Neuronal stem cell (in vitro differentiated cells): ENCODE measurements at regions not wholly inside any gene's neighbourhood (a gene's known extent, or its start where the extent isn't known, plus 50 kb on each side); places are given as distances from the start of the nearest gene placed in this dataset.
"Not testable (repeated sequence)": the region's sequence is repeated elsewhere in the genome, so short reads cannot be mapped to it uniquely, and the experiment has no call there.

Experiments
- DNase-seq: peaks from one replicate; pipeline ENCODE4 v3.0.0-alpha.2; 2013; ENCODE audit warnings: low spot score
- H2AFZ ChIP-seq: one replicate; pipeline ENCODE4 v1.6.1; 2013; ENCODE audit warnings: mild to moderate bottlenecking, low read length, inconsistent platforms
- H2AK5ac ChIP-seq: 2 replicates; pipeline ENCODE4 v1.6.1; 2013; ENCODE audit warnings: low read depth, mild to moderate bottlenecking, inconsistent platforms, low read length, moderate library complexity, mixed read lengths
- H2BK120ac ChIP-seq: 2 replicates; pipeline ENCODE4 v1.6.1; 2013; ENCODE audit warnings: low read depth, mild to moderate bottlenecking, inconsistent platforms, low read length, moderate library complexity, mixed read lengths
- H2BK12ac ChIP-seq: one replicate; pipeline ENCODE4 v1.6.1; 2013; ENCODE audit warnings: low read length, inconsistent platforms
- H2BK15ac ChIP-seq: 2 replicates; pipeline ENCODE4 v1.6.1; 2013; ENCODE audit warnings: mild to moderate bottlenecking, low read length, inconsistent platforms, mixed read lengths
- H2BK5ac ChIP-seq: one replicate; pipeline ENCODE4 v1.6.1; 2013; ENCODE audit warnings: inconsistent platforms, mild to moderate bottlenecking, low read length, moderate library complexity
- H3K14ac ChIP-seq: one replicate; pipeline ENCODE4 v1.6.1; 2013; ENCODE audit warnings: low read length, inconsistent platforms
- H3K18ac ChIP-seq: 2 replicates; pipeline ENCODE4 v1.6.1; 2013; ENCODE audit warnings: low read length, inconsistent platforms
- H3K23ac ChIP-seq: 2 replicates; pipeline ENCODE4 v1.6.1; 2013; ENCODE audit warnings: low read depth, mild to moderate bottlenecking, mixed read lengths, low read length, inconsistent platforms; ENCODE audit not compliant: poor library complexity
- H3K27ac ChIP-seq: replicated peaks from 3 replicates; pipeline ENCODE4 v1.5.1; 2013; ENCODE audit warnings: low read length, inconsistent platforms
- H3K27me3 ChIP-seq, 3 experiments: 2 replicates each; pipeline ENCODE4 v1.6.1; 2013; ENCODE audit warnings: low read length in 3 of 3, mild to moderate bottlenecking in 2 of 3, inconsistent platforms in 1 of 3, low read depth in 1 of 3, mixed read lengths in 1 of 3, moderate library complexity in 1 of 3; ENCODE audit not compliant: control insufficient read depth in 3 of 3, insufficient read depth in 3 of 3
- H3K36me3 ChIP-seq, 2 donors: replicated peaks in 1 of 2; 2 replicates each; pipeline ENCODE4 v1.6.1; 2013; ENCODE audit warnings: low read length in 2 of 2; ENCODE audit not compliant: control insufficient read depth in 2 of 2, insufficient read depth in 2 of 2
- H3K4ac ChIP-seq: 2 replicates; pipeline ENCODE4 v1.6.1; 2013; ENCODE audit warnings: inconsistent platforms, mild to moderate bottlenecking, low read length, moderate library complexity
- H3K4me1 ChIP-seq, 2 donors: 1 replicate in 1 of 2; 2 replicates in 1 of 2; pipeline ENCODE4 v1.6.1; 2013; ENCODE audit warnings: low read length in 2 of 2, low read depth in 1 of 2; ENCODE audit not compliant: control insufficient read depth in 2 of 2, insufficient read depth in 1 of 2
- H3K4me2 ChIP-seq: one replicate; pipeline ENCODE4 v1.6.1; 2013; ENCODE audit warnings: mild to moderate bottlenecking, low read length, inconsistent platforms; ENCODE audit not compliant: insufficient read depth, poor library complexity, severe bottlenecking
- H3K4me3 ChIP-seq, 2 donors: 2 replicates each; pipeline ENCODE4 v1.5.1; 2013; ENCODE audit warnings: low read length in 2 of 2, mild to moderate bottlenecking in 2 of 2, inconsistent platforms in 1 of 2, moderate library complexity in 1 of 2
- H3K79me1 ChIP-seq: one replicate; pipeline ENCODE4 v1.6.1; 2013; ENCODE audit warnings: low read depth, mild to moderate bottlenecking, inconsistent platforms, low read length, moderate library complexity
- H3K9ac ChIP-seq: one replicate; pipeline ENCODE4 v1.6.1; 2013; ENCODE audit warnings: mild to moderate bottlenecking, low read depth, low read length, inconsistent platforms; ENCODE audit not compliant: poor library complexity
- H3K9me3 ChIP-seq, 2 donors: replicated peaks in 1 of 2; 2 replicates each; pipeline versions ENCODE3 to v1.6.1; 2013; ENCODE audit warnings: low read length in 2 of 2, mild to moderate bottlenecking in 2 of 2, inconsistent platforms in 1 of 2, low read depth in 1 of 2, mixed read lengths in 1 of 2, moderate library complexity in 1 of 2; ENCODE audit not compliant: control insufficient read depth in 2 of 2, insufficient read depth in 1 of 2
- H4K8ac ChIP-seq: one replicate; pipeline ENCODE4 v1.6.1; 2013; ENCODE audit warnings: low read depth, mild to moderate bottlenecking, inconsistent platforms, low read length, moderate library complexity
- H4K91ac ChIP-seq: one replicate; pipeline ENCODE4 v1.6.1; 2013; ENCODE audit warnings: low read length, low read depth, mild to moderate bottlenecking, inconsistent platforms; ENCODE audit not compliant: poor library complexity
- WGBS, 2 donors: extraction: QIAGEN DNeasy Blood & Tissue Kit; methylation state at CpG; one replicate each; pipeline ENCODE4 v1.1.7; 2013; ENCODE audit warnings: missing lambda C conversion rate in 2 of 2, mixed read lengths in 1 of 2; ENCODE audit not compliant: insufficient read length in 2 of 2, insufficient replicate concordance in 1 of 2; ENCODE audit errors: extremely low coverage in 2 of 2; 5-methylcytosine and 5-hydroxymethylcytosine counted together

GRCh38 chrX:101823236-101823635 lies 108.6 kb downstream of the ZMAT1 start:
- H3K27ac ChIP-seq, result no peak overlapping the region
- H3K4me2 ChIP-seq, result no peak overlapping the region
- DNase-seq, result no peak
- H3K9me3 ChIP-seq, result no peaks in the 10 kb centered on the region
- no CpG with 5 or more reads among the region's 2 CpGs for WGBS, 2 donors
- H3K9ac ChIP-seq, result no peak overlapping the region
- no peak overlapping the region for H4K8ac ChIP-seq
- peak overlapping the region; percentile 8 for H3K14ac ChIP-seq
- H3K36me3 ChIP-seq, result no peaks in the 10 kb centered on the region
- no peak overlapping the region for H2AFZ ChIP-seq
- no peak overlapping the region for H4K91ac ChIP-seq
- no peak overlapping the region for H3K18ac ChIP-seq
- no peak overlapping the region for H2BK15ac ChIP-seq
- no peak overlapping the region for H3K23ac ChIP-seq
- H3K4me3 ChIP-seq, result no peak overlapping the region
- no peak overlapping the region for H2AK5ac ChIP-seq
- H3K79me1 ChIP-seq, result no peaks in the 10 kb centered on the region
- H3K4ac ChIP-seq, result no peak overlapping the region
- no peak overlapping the region for H2BK120ac ChIP-seq
- H2BK12ac ChIP-seq, result no peak overlapping the region
- H3K27me3 ChIP-seq, result no peaks in the 10 kb centered on the region
- no peaks in the 10 kb centered on the region for H3K4me1 ChIP-seq
- H2BK5ac ChIP-seq, result no peak overlapping the region

- WGBS, 2 donors, result no CpG with 5 or more reads among the region's 1 CpG
- not testable (repeated sequence) for H4K91ac ChIP-seq
These were observed 114.1 kb downstream of the ZMAT1 start for GRCh38 chrX:101817739-101818138.

GRCh38 chrX:101813200-101813599 lies 118.6 kb downstream of the ZMAT1 start:
- Histone ChIP-seq H2BK5ac (no peak overlapping the region), H4K91ac (no peak overlapping the region), H3K23ac (no peak overlapping the region), H2AFZ (no peak overlapping the region), H3K36me3 (no peaks in the 10 kb centered on the region), H4K8ac (no peak overlapping the region), H3K14ac (no peak overlapping the region), H3K9ac (no peak overlapping the region), H2AK5ac (no peak overlapping the region), H3K27me3 (no peaks in the 10 kb centered on the region), H3K4me1 (no peaks in the 10 kb centered on the region), H2BK12ac (no peak overlapping the region), H3K18ac (no peak overlapping the region), H3K27ac (no peak overlapping the region), H3K4ac (no peak overlapping the region), H3K4me2 (no peak overlapping the region), H3K9me3 (peaks cover 0 to 2% of the 10 kb centered on the region in 2 donors), H2BK15ac (no peak overlapping the region), H3K4me3 (no peak overlapping the region), H3K79me1 (no peaks in the 10 kb centered on the region), H2BK120ac (no peak overlapping the region)
- no peak for DNase-seq
- no CpG with 5 or more reads among the region's 6 CpGs for WGBS, 2 donors

More at GRCh38 chrX:101817739-101818138, 114.1 kb downstream of the ZMAT1 start:
- H3K4me3 ChIP-seq, H3K36me3 ChIP-seq, H4K8ac ChIP-seq, H3K9me3 ChIP-seq, H2BK15ac ChIP-seq, H2BK5ac ChIP-seq, H3K4me2 ChIP-seq, H3K14ac ChIP-seq, H2AK5ac ChIP-seq, H3K23ac ChIP-seq, H2AFZ ChIP-seq, DNase-seq, H3K9ac ChIP-seq, H2BK120ac ChIP-seq, H2BK12ac ChIP-seq, H3K79me1 ChIP-seq, H3K18ac ChIP-seq, H3K27ac ChIP-seq, H3K4me1 ChIP-seq, H3K27me3 ChIP-seq, H3K4ac ChIP-seq: not testable (repeated sequence)

GRCh38 chrX:101803451-101803850 lies 128.4 kb downstream of the ZMAT1 start:
- H2BK12ac ChIP-seq, result no peak overlapping the region
- no peaks in the 10 kb centered on the region for H3K9me3 ChIP-seq
- no peak overlapping the region for H3K9ac ChIP-seq
- H2AK5ac ChIP-seq, result no peak overlapping the region
- no peak overlapping the region for H3K4ac ChIP-seq
- no peaks in the 10 kb centered on the region for H3K4me1 ChIP-seq
- H4K8ac ChIP-seq, result no peak overlapping the region
- H3K27ac ChIP-seq, result no peak overlapping the region
- H3K23ac ChIP-seq, result no peak overlapping the region
- H3K18ac ChIP-seq, result no peak overlapping the region
- no peak overlapping the region for H3K14ac ChIP-seq
- H4K91ac ChIP-seq, result no peak overlapping the region
- no peak overlapping the region for H3K4me2 ChIP-seq
- H3K4me3 ChIP-seq, result no peak overlapping the region
- H2BK15ac ChIP-seq, result no peak overlapping the region
- WGBS, 2 donors, result no CpG with 5 or more reads among the region's 2 CpGs
- H2AFZ ChIP-seq, result no peak overlapping the region
- H2BK120ac ChIP-seq, result no peak overlapping the region
- H3K27me3 ChIP-seq, result no peaks in the 10 kb centered on the region
- no peaks in the 10 kb centered on the region for H3K79me1 ChIP-seq
- no peaks in the 10 kb centered on the region for H3K36me3 ChIP-seq
- H2BK5ac ChIP-seq, result no peak overlapping the region
- no peak for DNase-seq
